ENCODE measurements at regions not wholly inside any gene's neighbourhood (a gene's known extent, or its start where the extent isn't known, plus 50 kb on each side); places are given as distances from the start of the nearest gene placed in this dataset.
"Not testable (repeated sequence)": the region's sequence is repeated elsewhere in the genome, so short reads cannot be mapped to it uniquely, and the experiment has no call there.

GRCh38 chr5:156076912-156077311 lies 250.1 kb upstream of the SGCD start:
- no peak overlapping the region for H3K4me3 ChIP-seq (ENCODE audit: low read depth, low read length)
- H3K27me3 ChIP-seq (replicated peaks) = no peaks in the 10 kb centered on the region
- in situ Hi-C loops (cut with HindIII; ENCODE audit: low pct_ligation_motif_present, low sequenced_read_pairs) = no loop called here
- TF ChIP-seq, protein P1, sequence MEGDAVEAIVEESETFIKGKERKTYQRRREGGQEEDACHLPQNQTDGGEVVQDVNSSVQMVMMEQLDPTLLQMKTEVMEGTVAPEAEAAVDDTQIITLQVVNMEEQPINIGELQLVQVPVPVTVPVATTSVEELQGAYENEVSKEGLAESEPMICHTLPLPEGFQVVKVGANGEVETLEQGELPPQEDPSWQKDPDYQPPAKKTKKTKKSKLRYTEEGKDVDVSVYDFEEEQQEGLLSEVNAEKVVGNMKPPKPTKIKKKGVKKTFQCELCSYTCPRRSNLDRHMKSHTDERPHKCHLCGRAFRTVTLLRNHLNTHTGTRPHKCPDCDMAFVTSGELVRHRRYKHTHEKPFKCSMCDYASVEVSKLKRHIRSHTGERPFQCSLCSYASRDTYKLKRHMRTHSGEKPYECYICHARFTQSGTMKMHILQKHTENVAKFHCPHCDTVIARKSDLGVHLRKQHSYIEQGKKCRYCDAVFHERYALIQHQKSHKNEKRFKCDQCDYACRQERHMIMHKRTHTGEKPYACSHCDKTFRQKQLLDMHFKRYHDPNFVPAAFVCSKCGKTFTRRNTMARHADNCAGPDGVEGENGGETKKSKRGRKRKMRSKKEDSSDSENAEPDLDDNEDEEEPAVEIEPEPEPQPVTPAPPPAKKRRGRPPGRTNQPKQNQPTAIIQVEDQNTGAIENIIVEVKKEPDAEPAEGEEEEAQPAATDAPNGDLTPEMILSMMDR (IDR thresholded peaks at IDR 0.05; ENCODE audit: low read depth, low read length, missing control alignments) = no peak
- DNase-seq = no peak
- no peak overlapping the region for H3K27ac ChIP-seq
- H3K36me3 ChIP-seq (replicated peaks) = no peaks in the 10 kb centered on the region

GRCh38 chr5:156087577-156088110 lies 239.3 kb upstream of the SGCD start:
- no peak overlapping the region for H3K4me3 ChIP-seq (ENCODE audit: low read depth, low read length)
- TF ChIP-seq, protein P1 (IDR thresholded peaks at IDR 0.05; ENCODE audit: low read depth, low read length, missing control alignments) = no peak
- DNase-seq = no peak
- H3K27me3 ChIP-seq (replicated peaks) = no peaks in the 10 kb centered on the region
- in situ Hi-C loops (cut with HindIII; ENCODE audit: low pct_ligation_motif_present, low sequenced_read_pairs) = no loop called here
- H3K36me3 ChIP-seq (replicated peaks) = no peaks in the 10 kb centered on the region
- H3K27ac ChIP-seq = no peak overlapping the region

DNA sequence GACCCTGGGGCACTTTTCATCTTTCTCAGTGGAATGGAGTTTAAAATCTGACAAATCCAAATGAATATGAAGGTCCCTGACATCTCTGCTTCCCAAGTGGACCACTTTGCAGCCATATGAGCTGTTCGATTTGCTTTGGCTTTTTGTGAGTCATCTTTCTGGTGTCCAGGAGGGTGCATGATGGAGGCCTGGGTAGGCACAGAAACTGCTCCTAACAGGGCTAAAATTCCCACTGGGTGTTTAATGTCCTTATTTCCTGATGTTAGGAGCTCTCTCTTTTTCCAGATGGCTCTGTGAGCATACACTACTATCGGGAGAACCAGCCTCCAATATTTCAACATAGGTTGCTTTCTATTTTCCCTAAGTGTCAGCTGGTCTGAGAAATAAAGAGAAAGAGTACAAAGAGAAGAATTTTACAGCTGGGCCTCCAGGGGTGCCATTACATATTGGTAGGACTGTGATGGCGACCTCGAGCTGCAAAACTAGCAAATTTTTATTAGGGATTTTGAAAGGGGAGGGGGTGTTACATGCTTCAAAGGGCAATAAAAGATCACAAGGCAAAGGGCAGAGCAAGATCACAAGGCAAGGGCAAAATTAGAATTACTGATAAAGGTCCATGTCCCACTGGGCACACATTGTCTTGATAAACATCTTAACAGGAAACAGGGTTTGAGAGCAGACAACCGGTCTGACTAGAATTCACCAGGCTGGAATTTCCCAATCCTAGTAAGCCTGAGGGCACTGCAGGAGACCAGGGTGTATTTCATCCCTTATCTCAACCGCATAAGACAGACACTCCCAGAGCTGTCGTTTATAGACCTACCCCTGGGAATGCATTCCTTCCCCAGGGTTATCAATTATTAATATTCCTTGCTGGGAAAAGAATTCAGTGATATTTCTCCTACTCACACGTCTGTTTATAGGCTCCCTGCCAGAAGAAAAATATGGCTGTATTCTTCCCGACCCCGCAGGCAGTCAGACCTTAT lies 236.7 kb upstream of the SGCD start:
- DNase-seq; H3K27ac ChIP-seq; H3K4me3 ChIP-seq (ENCODE audit: low read depth, low read length); H3K36me3 ChIP-seq (replicated peaks); H3K27me3 ChIP-seq (replicated peaks); in situ Hi-C loops (cut with HindIII; ENCODE audit: low pct_ligation_motif_present, low sequenced_read_pairs): not testable (repeated sequence)

DNA sequence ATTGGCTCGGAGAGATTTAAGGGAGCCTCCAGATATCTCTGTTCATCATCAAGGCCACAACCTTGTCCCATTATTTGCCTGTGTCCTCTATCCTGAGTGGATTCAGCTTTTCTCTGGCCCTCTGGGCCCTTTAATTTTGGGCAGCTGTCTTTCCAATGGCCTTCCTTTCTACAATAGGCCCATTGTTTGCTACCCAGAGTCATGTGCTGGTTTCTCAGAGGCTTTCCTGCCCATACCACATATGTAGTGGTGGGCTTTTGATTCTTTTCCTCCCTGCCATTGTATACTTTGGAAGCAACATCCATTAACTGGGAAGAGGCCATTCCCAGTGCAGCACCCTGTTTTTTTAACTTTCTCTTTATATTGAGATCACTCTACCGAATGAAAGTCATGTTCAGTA lies 233.9 kb upstream of the SGCD start:
- no peak overlapping the region for H3K27ac ChIP-seq
- TF ChIP-seq, protein P1 (IDR thresholded peaks at IDR 0.05; ENCODE audit: low read depth, low read length, missing control alignments) = no peak
- in situ Hi-C loops (cut with HindIII; ENCODE audit: low pct_ligation_motif_present, low sequenced_read_pairs) = no loop called here

GRCh38 chr5:156094001-156094400 lies 233.0 kb upstream of the SGCD start:
- no peaks in the 10 kb centered on the region for H3K27me3 ChIP-seq (replicated peaks)
- no peaks in the 10 kb centered on the region for H3K36me3 ChIP-seq (replicated peaks)
- TF ChIP-seq, protein P1 (IDR thresholded peaks at IDR 0.05; ENCODE audit: low read depth, low read length, missing control alignments) = no peak
- H3K4me3 ChIP-seq (ENCODE audit: low read depth, low read length) = no peak overlapping the region
- in situ Hi-C loops (cut with HindIII; ENCODE audit: low pct_ligation_motif_present, low sequenced_read_pairs) = no loop called here
- no peak overlapping the region for H3K27ac ChIP-seq
- no peak for DNase-seq

More for the DNA sequence above, 233.9 kb upstream of the SGCD start:
- H3K27me3 ChIP-seq (replicated peaks) = no peaks in the 10 kb centered on the region
- no peaks in the 10 kb centered on the region for H3K36me3 ChIP-seq (replicated peaks)
- no peak for DNase-seq
- H3K4me3 ChIP-seq (ENCODE audit: low read depth, low read length) = no peak overlapping the region

- Histone ChIP-seq H3K4me3 (ENCODE audit: low read depth, low read length) (no peak overlapping the region), H3K27me3 (replicated peaks) (no peaks in the 10 kb centered on the region), H3K27ac (no peak overlapping the region), H3K36me3 (replicated peaks) (no peaks in the 10 kb centered on the region)
- in situ Hi-C loops (cut with HindIII; ENCODE audit: low pct_ligation_motif_present, low sequenced_read_pairs) = no loop called here
- TF ChIP-seq, protein P1 (IDR thresholded peaks at IDR 0.05; ENCODE audit: low read depth, low read length, missing control alignments) = no peak
- no peak for DNase-seq
These were observed 231.2 kb upstream of the SGCD start for GRCh38 chr5:156095709-156096241.
